ENCODE measurements at regions not wholly inside any gene's neighbourhood (a gene's known extent, or its start where the extent isn't known, plus 50 kb on each side); places are given as distances from the start of the nearest gene placed in this dataset.
"Not testable (repeated sequence)": the region's sequence is repeated elsewhere in the genome, so short reads cannot be mapped to it uniquely, and the experiment has no call there.

DNA sequence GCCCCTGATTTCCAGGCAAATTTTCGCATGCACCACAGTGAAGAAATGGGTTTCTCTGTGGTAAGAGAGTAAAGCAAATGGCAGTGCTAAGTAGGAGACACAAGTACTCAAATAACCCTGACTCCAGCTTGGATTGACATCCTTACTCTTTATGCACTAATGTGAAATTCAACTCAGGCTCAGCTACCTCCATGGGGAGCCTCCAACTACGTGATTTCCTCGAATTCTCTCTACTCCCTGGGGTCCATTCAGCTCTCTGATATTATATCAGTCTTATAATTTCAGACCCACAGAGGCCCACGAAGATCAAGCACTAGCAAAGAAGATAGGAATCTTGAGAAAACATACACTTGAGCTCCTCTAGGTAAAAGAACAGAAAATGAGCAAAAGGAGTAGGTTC is 407.6 kb upstream of the CCDC54 start:
- no peaks in the 10 kb centered on the region for H3K9me3 ChIP-seq (ENCODE audit: control insufficient read depth, low read length)
- no peak overlapping the region for H3K9ac ChIP-seq (ENCODE audit: low read length)
- H3K4me1 ChIP-seq (ENCODE audit: control insufficient read depth, insufficient read depth, low read length), result peaks cover 13% of the 10 kb centered on the region
- DNase-seq (ENCODE audit: low read depth), result no peak
- no peak overlapping the region for H3K4me3 ChIP-seq (ENCODE audit: low read length)
- no peaks in the 10 kb centered on the region for H3K36me3 ChIP-seq (ENCODE audit: control insufficient read depth, insufficient read depth, low read length, severe bottlenecking)
- H3K27me3 ChIP-seq (replicated peaks; ENCODE audit: control insufficient read depth, insufficient read depth, low read length), result no peaks in the 10 kb centered on the region

DNA sequence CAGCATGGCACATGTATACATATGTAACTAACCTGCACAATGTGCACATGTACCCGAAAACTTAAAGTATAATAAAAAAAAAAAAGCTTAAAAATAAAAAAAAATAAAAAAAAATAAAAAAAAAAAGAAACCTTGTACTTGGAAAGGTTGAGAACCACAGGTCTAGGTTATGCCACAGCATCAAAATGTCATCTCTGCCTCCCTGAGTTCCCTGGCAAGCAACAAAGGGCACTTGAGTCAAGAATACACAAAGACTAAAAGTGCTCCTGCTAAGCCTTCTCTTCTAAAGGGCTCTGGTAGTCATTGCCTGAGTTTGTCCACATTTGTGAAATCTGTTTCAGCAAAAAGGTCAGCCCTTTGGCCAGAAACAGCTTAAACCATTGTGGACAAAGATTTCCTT is 395.8 kb upstream of the CCDC54 start:
- H3K9ac ChIP-seq (ENCODE audit: low read length), result no peak overlapping the region
- no peaks in the 10 kb centered on the region for H3K9me3 ChIP-seq (ENCODE audit: control insufficient read depth, low read length)

GRCh38 chr3:106985721-106986120 is 391.5 kb upstream of the CCDC54 start:
- Histone ChIP-seq H3K36me3 (ENCODE audit: control insufficient read depth, insufficient read depth, low read length, severe bottlenecking) (no peaks in the 10 kb centered on the region), H3K9me3 (ENCODE audit: control insufficient read depth, low read length) (peaks cover 6% of the 10 kb centered on the region), H3K4me1 (ENCODE audit: control insufficient read depth, insufficient read depth, low read length) (peaks cover 17% of the 10 kb centered on the region), H3K9ac (ENCODE audit: low read length) (no peak overlapping the region), H3K4me3 (ENCODE audit: low read length) (no peak overlapping the region), H3K27me3 (replicated peaks; ENCODE audit: control insufficient read depth, insufficient read depth, low read length) (no peaks in the 10 kb centered on the region)
- peak; percentile 39 for DNase-seq (ENCODE audit: low read depth)

More for the DNA sequence above, 395.8 kb upstream of the CCDC54 start:
- H3K4me1 ChIP-seq (ENCODE audit: control insufficient read depth, insufficient read depth, low read length), result peaks cover 12% of the 10 kb centered on the region
- no peak overlapping the region for H3K4me3 ChIP-seq (ENCODE audit: low read length)
- no peak for DNase-seq (ENCODE audit: low read depth)
- no peaks in the 10 kb centered on the region for H3K36me3 ChIP-seq (ENCODE audit: control insufficient read depth, insufficient read depth, low read length, severe bottlenecking)
- H3K27me3 ChIP-seq (replicated peaks; ENCODE audit: control insufficient read depth, insufficient read depth, low read length), result no peaks in the 10 kb centered on the region

GRCh38 chr3:106998841-106999682 is 378.2 kb upstream of the CCDC54 start:
- H3K9me3 ChIP-seq (ENCODE audit: control insufficient read depth, low read length); H3K4me1 ChIP-seq (ENCODE audit: control insufficient read depth, insufficient read depth, low read length); H3K36me3 ChIP-seq (ENCODE audit: control insufficient read depth, insufficient read depth, low read length, severe bottlenecking); H3K9ac ChIP-seq (ENCODE audit: low read length); DNase-seq (ENCODE audit: low read depth); H3K4me3 ChIP-seq (ENCODE audit: low read length); H3K27me3 ChIP-seq (replicated peaks; ENCODE audit: control insufficient read depth, insufficient read depth, low read length): not testable (repeated sequence)

DNA sequence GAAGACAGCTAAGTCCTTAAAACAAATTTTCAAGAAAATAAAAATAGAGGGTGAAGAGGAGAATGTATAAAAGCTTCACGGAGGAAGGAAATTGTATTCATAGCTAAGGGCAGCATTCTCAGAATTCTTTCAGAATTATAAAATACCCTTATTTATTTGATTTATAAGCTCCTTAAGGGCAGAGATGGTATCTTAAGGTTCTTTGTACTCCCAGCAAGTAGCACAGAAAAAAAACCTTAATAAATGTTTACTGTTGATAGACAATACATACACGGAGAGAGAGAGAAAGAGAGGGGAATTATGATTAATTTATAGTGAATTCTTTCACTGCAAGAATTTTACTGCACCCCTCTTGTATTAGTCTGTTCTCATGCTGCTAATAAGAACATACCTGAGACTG is 375.6 kb upstream of the CCDC54 start:
- peak; percentile 24 for DNase-seq (ENCODE audit: low read depth)
- Histone ChIP-seq H3K36me3 (ENCODE audit: control insufficient read depth, insufficient read depth, low read length, severe bottlenecking) (no peaks in the 10 kb centered on the region), H3K4me1 (ENCODE audit: control insufficient read depth, insufficient read depth, low read length) (no peaks in the 10 kb centered on the region), H3K4me3 (ENCODE audit: low read length) (no peak overlapping the region), H3K9ac (ENCODE audit: low read length) (no peak overlapping the region), H3K27me3 (replicated peaks; ENCODE audit: control insufficient read depth, insufficient read depth, low read length) (no peaks in the 10 kb centered on the region), H3K9me3 (ENCODE audit: control insufficient read depth, low read length) (no peaks in the 10 kb centered on the region)

GRCh38 chr3:107005352-107005751 is 371.9 kb upstream of the CCDC54 start:
- not testable (repeated sequence) for DNase-seq (ENCODE audit: low read depth); H3K9ac ChIP-seq (ENCODE audit: low read length); H3K9me3 ChIP-seq (ENCODE audit: control insufficient read depth, low read length); H3K36me3 ChIP-seq (ENCODE audit: control insufficient read depth, insufficient read depth, low read length, severe bottlenecking); H3K4me3 ChIP-seq (ENCODE audit: low read length); H3K4me1 ChIP-seq (ENCODE audit: control insufficient read depth, insufficient read depth, low read length); H3K27me3 ChIP-seq (replicated peaks; ENCODE audit: control insufficient read depth, insufficient read depth, low read length)

- DNase-seq (ENCODE audit: low read depth), result no peak
- Histone ChIP-seq H3K27me3 (replicated peaks; ENCODE audit: control insufficient read depth, insufficient read depth, low read length) (no peaks in the 10 kb centered on the region), H3K4me3 (ENCODE audit: low read length) (no peak overlapping the region), H3K9me3 (ENCODE audit: control insufficient read depth, low read length) (no peaks in the 10 kb centered on the region), H3K4me1 (ENCODE audit: control insufficient read depth, insufficient read depth, low read length) (no peaks in the 10 kb centered on the region), H3K36me3 (ENCODE audit: control insufficient read depth, insufficient read depth, low read length, severe bottlenecking) (no peaks in the 10 kb centered on the region), H3K9ac (ENCODE audit: low read length) (no peak overlapping the region)
Measured at GRCh38 chr3:107008213-107008612, 369.0 kb upstream of the CCDC54 start.

GRCh38 chr3:107013641-107014040 is 363.6 kb upstream of the CCDC54 start:
- peaks cover 6% of the 10 kb centered on the region for H3K9me3 ChIP-seq (ENCODE audit: control insufficient read depth, low read length)
- no peaks in the 10 kb centered on the region for H3K4me1 ChIP-seq (ENCODE audit: control insufficient read depth, insufficient read depth, low read length)
- H3K9ac ChIP-seq (ENCODE audit: low read length), result no peak overlapping the region
- H3K27me3 ChIP-seq (replicated peaks; ENCODE audit: control insufficient read depth, insufficient read depth, low read length), result no peaks in the 10 kb centered on the region
- no peak overlapping the region for H3K4me3 ChIP-seq (ENCODE audit: low read length)
- no peaks in the 10 kb centered on the region for H3K36me3 ChIP-seq (ENCODE audit: control insufficient read depth, insufficient read depth, low read length, severe bottlenecking)
- peak; percentile 63 for DNase-seq (ENCODE audit: low read depth)

DNA sequence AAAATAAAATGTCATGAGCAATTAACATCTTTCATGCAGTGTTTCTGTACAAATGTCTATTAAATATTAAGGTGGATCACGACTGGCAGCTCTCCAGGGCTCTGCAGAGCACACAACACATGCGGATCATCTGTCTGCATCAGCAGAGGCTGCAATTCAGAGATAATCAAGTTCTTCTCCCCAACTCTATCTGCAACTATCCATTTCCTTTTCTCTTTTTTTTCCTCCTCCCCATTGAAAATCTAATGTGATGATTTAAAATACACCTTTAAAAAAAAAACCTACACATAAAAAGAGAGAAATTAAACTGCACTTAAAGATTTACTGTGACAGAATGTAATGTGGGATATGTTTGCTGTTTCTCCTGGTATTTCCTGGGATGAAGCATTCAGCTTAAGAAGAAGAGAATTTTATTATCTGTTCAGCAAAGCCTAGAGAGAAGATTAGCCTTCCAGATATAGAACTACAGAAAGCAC is 352.6 kb upstream of the CCDC54 start:
- no peaks in the 10 kb centered on the region for H3K36me3 ChIP-seq (ENCODE audit: control insufficient read depth, insufficient read depth, low read length, severe bottlenecking)
- no peaks in the 10 kb centered on the region for H3K9me3 ChIP-seq (ENCODE audit: control insufficient read depth, low read length)
- no peak for DNase-seq (ENCODE audit: low read depth)
- H3K9ac ChIP-seq (ENCODE audit: low read length), result no peak overlapping the region
- H3K27me3 ChIP-seq (replicated peaks; ENCODE audit: control insufficient read depth, insufficient read depth, low read length), result no peaks in the 10 kb centered on the region
- H3K4me3 ChIP-seq (ENCODE audit: low read length), result no peak overlapping the region
- no peaks in the 10 kb centered on the region for H3K4me1 ChIP-seq (ENCODE audit: control insufficient read depth, insufficient read depth, low read length)

DNA sequence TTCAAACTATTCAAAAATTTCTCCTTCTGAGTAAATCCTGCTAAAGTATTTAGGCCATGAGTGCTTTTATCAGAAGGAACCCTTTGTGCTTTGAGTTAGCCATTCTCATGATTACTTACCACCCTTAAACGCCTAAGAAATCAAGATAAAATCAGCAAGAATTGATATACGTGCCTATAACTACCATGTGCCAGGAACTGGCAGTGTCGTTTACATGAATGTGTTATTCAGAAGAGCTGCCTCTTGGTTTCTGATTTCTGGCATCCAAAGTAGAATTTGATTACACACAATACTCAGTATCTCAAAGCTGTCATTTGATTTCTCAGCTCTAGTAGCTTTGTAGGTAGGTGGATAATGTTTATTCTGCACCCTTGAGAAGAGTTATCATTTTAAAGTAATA is 351.3 kb upstream of the CCDC54 start:
- Histone ChIP-seq H3K27me3 (replicated peaks; ENCODE audit: control insufficient read depth, insufficient read depth, low read length) (no peaks in the 10 kb centered on the region), H3K4me1 (ENCODE audit: control insufficient read depth, insufficient read depth, low read length) (no peaks in the 10 kb centered on the region), H3K9ac (ENCODE audit: low read length) (no peak overlapping the region), H3K9me3 (ENCODE audit: control insufficient read depth, low read length) (no peaks in the 10 kb centered on the region), H3K36me3 (ENCODE audit: control insufficient read depth, insufficient read depth, low read length, severe bottlenecking) (no peaks in the 10 kb centered on the region), H3K4me3 (ENCODE audit: low read length) (no peak overlapping the region)
- DNase-seq (ENCODE audit: low read depth), result no peak

DNA sequence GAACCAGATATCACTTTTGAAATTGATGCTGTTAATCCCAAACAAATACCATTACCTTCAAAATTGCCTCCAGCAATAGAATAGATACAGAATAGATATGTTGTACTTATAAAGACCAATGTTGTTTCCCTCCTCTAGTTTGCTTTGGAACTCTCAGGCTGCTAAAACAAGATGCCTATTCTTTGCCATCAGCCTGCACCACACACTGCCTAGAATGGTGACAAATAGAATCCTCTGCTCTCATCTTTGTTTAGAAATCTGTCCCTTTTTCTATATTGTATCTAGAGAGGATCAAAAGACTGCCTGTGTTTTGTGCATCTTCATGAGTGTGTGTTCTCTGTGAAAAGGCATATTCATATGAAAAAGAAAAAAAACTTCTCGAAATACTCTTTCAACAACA is 349.2 kb upstream of the CCDC54 start:
- H3K4me1 ChIP-seq (ENCODE audit: control insufficient read depth, insufficient read depth, low read length), result no peaks in the 10 kb centered on the region
- no peak for DNase-seq (ENCODE audit: low read depth)
- no peak overlapping the region for H3K4me3 ChIP-seq (ENCODE audit: low read length)
- H3K9me3 ChIP-seq (ENCODE audit: control insufficient read depth, low read length), result peaks cover 2% of the 10 kb centered on the region
- H3K27me3 ChIP-seq (replicated peaks; ENCODE audit: control insufficient read depth, insufficient read depth, low read length), result no peaks in the 10 kb centered on the region
- H3K9ac ChIP-seq (ENCODE audit: low read length), result no peak overlapping the region
- no peaks in the 10 kb centered on the region for H3K36me3 ChIP-seq (ENCODE audit: control insufficient read depth, insufficient read depth, low read length, severe bottlenecking)

DNA sequence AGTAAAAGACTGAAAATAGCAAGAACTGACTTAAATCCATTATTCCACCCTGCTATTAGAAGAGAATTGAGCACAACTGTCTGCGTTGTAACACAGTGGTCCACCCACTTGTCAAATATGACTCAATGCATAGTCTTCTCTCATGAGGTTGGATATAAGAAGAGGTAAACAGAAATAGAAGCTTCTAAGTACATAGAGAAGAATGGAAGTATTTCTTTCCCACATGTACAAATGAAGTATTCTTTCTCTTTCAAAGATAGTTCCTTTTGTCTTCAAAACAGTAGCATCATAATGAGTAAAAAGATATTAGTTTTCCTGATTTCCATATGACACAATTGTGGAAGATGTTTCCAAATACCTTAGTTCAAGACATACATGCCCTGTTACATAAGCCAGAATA is 348.6 kb upstream of the CCDC54 start:
- Histone ChIP-seq H3K4me3 (ENCODE audit: low read length) (no peak overlapping the region), H3K4me1 (ENCODE audit: control insufficient read depth, insufficient read depth, low read length) (no peaks in the 10 kb centered on the region), H3K9me3 (ENCODE audit: control insufficient read depth, low read length) (peaks cover 2% of the 10 kb centered on the region), H3K27me3 (replicated peaks; ENCODE audit: control insufficient read depth, insufficient read depth, low read length) (no peaks in the 10 kb centered on the region), H3K36me3 (ENCODE audit: control insufficient read depth, insufficient read depth, low read length, severe bottlenecking) (no peaks in the 10 kb centered on the region), H3K9ac (ENCODE audit: low read length) (no peak overlapping the region)
- DNase-seq (ENCODE audit: low read depth), result no peak
